ENCODE measurements at regions not wholly inside any gene's neighbourhood (a gene's known extent, or its start where the extent isn't known, plus 50 kb on each side); places are given as distances from the start of the nearest gene placed in this dataset.

DNA sequence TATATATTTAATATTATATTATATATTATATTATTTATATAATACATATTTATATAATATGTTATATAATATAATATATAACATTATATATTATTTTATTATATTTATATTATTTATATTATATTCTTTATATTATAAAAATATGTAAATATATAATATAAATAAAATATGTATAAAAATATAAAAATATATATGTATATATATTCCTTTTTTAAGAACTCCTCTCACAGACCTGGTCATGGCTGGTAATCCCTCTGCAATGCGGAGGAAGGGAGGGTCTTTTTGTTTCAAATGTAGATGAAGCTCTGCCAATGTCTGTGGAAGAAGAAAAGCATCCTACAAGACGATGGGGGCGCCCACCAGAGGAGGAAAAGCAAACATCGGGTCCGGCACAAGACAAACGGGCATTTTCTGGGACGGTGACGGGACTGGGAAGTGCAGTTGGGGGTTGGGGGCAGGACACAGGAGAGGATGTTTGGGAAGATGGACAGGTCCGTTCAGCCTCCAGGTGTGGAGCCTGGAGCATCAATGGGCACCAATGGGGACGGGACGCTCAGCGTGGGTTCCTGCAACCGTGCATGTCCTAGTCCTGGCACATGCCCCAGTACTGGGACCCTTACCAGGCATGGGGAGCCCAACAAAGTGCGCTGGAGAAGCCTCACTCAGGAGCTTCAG is 194.0 kb downstream of the IRX1 start:
- TF ChIP-seq, protein P1, sequence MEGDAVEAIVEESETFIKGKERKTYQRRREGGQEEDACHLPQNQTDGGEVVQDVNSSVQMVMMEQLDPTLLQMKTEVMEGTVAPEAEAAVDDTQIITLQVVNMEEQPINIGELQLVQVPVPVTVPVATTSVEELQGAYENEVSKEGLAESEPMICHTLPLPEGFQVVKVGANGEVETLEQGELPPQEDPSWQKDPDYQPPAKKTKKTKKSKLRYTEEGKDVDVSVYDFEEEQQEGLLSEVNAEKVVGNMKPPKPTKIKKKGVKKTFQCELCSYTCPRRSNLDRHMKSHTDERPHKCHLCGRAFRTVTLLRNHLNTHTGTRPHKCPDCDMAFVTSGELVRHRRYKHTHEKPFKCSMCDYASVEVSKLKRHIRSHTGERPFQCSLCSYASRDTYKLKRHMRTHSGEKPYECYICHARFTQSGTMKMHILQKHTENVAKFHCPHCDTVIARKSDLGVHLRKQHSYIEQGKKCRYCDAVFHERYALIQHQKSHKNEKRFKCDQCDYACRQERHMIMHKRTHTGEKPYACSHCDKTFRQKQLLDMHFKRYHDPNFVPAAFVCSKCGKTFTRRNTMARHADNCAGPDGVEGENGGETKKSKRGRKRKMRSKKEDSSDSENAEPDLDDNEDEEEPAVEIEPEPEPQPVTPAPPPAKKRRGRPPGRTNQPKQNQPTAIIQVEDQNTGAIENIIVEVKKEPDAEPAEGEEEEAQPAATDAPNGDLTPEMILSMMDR (IDR thresholded peaks at IDR 0.05) = no peak

DNA sequence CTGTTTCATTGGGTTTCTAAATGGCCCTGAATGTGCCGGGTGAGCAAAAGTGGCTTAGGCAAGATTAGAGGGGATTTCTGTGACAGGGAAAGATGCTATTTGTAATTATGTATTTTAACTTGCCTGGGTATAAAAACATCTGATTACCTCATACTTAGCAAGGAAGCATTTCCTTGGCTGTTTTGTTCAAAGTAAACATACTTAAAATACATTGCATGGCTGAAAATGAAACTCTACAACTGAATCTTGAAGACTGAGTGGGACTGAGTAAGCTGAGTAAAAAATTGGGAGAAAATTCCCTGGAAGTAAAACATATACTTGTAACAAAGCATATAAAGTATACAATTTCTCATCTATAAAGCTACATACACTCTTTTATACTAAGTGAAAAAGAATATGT is 197.5 kb downstream of the IRX1 start:
- TF ChIP-seq, protein P1 (IDR thresholded peaks at IDR 0.05) = no peak

GRCh38 chr5:3794611-3795010 is 199.0 kb downstream of the IRX1 start:
- TF ChIP-seq, protein P1 (IDR thresholded peaks at IDR 0.05) = no peak

DNA sequence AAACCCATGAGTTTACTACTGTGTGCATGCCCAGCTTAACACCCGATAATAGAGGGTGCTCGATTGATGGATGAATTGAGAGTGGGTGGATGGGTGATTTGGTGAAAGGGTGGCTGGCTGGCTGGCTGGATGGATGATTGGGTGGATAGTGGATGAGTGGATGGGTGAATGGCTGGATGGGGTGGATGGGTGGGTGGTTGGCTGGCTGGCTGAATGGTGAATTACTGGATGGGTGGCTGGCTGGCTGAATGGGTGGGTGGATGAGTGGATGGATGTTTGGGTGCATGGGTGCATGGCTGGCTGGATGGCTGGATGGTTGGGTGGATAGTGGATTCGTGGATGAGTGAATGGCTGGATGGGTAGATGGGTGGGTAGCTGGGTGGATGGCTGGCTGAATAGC is 201.1 kb downstream of the IRX1 start:
- TF ChIP-seq, protein P1 (IDR thresholded peaks at IDR 0.05) = no peak

DNA sequence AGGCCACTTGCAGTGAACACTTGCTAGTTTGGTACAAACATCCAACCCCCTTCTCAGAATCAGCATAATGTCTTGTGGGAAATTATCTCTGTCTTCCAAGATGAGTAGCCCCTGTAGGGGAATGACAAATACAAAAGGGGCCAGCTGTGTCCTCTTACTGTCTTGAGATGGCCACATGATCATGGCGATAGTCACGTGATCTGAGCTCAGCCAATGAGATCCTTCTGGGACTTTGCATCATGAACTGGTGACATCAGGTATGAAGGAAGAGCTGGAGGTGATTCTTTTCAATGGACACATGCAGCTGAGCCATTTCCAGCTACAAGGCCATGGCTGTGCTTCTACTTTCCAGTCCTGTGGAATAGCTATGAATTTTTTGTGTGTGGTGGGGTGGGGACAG is 206.3 kb downstream of the IRX1 start:
- TF ChIP-seq, protein P1 (IDR thresholded peaks at IDR 0.05) = no peak

- TF ChIP-seq, protein P1 (IDR thresholded peaks at IDR 0.05) = no peak
These were observed 213.8 kb downstream of the IRX1 start for GRCh38 chr5:3809455-3809854.

GRCh38 chr5:3811116-3811515 is 215.5 kb downstream of the IRX1 start:
- TF ChIP-seq, protein P1 (IDR thresholded peaks at IDR 0.05) = no peak

- TF ChIP-seq, protein P1 (IDR thresholded peaks at IDR 0.05) = no peak
These were observed 223.0 kb downstream of the IRX1 start for GRCh38 chr5:3818624-3819023.

Measured in LNCAP (cell line).